GM03348 (cell line): ENCODE measurements at regions not wholly inside any gene's neighbourhood (a gene's known extent, or its start where the extent isn't known, plus 50 kb on each side); places are given as distances from the start of the nearest gene placed in this dataset.

Experiments used
- DNase-seq: peaks from one replicate; pipeline ENCODE4 v3.0.0; 2012; ENCODE audit warnings: low spot score

GRCh38 chr1:10848109-10848684 lies 51.8 kb upstream of the CASZ1 start:
- no peak for DNase-seq

- no peak for DNase-seq
Measured at GRCh38 chr1:10850026-10850425, 53.6 kb upstream of the CASZ1 start.

GRCh38 chr1:10851024-10852013 lies 54.9 kb upstream of the CASZ1 start:
- DNase-seq = no peak

DNA sequence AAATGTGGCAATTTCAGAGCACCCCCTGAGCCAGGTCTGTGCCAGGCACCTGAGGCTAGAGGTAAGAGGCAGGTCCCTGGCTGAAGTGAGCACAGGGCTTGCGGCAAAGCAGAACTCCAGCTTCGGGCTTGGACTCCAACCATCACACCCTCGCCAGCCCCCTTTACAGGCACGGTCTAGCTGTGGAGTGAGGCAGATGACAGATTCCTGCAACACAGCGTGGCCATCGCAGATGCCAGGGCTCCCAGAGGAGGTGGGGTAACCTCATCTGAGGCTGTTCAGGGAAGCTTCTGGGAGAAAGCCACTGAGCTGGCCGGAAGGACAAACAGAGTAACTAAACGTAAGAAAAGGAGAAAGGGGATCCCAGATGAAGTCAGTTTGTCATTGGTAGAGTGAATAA lies 55.6 kb upstream of the CASZ1 start:
- no peak for DNase-seq

GRCh38 chr1:10852486-10852885 lies 56.0 kb upstream of the CASZ1 start:
- DNase-seq = no peak

DNA sequence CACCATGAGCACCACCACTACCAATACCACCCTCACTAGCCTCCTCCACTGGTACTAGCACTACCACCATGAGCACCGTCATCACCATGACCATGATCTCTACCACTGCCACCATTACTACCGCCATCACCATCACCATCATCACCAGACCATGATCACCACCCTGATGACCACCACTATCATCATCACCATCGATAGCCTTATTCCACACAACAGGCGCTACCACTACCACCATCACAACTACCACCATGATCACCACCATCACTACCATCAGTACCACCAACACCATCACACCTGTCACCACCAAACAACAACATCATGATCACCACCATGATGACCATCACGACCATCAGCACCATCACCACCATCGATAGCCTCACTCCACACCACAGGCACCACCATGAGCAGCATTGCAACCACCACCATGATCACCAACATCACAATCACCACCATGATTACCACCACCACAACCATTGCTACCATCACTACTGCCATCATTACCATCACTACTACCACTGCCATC lies 56.6 kb upstream of the CASZ1 start:
- no peak for DNase-seq

DNA sequence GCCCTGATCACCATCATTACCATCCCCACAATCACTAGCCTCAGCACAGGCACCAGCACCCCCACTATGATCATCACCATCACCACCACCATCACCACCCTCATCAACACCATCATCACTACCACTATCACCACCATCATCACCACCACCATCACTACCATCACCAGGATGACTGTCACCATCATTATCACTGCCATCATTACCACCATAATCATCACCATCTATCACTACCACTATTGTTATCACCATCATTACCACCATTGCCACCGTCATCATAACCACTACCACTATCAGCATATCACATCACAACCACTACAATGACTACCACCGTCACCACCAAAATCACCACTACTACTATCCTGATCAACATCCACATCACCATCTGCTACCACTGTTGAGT lies 57.3 kb upstream of the CASZ1 start:
- no peak for DNase-seq

- no peak for DNase-seq
Measured at GRCh38 chr1:10854856-10855459, 58.5 kb upstream of the CASZ1 start.

- no peak for DNase-seq
Measured at GRCh38 chr1:10856176-10856683, 59.8 kb upstream of the CASZ1 start.

DNA sequence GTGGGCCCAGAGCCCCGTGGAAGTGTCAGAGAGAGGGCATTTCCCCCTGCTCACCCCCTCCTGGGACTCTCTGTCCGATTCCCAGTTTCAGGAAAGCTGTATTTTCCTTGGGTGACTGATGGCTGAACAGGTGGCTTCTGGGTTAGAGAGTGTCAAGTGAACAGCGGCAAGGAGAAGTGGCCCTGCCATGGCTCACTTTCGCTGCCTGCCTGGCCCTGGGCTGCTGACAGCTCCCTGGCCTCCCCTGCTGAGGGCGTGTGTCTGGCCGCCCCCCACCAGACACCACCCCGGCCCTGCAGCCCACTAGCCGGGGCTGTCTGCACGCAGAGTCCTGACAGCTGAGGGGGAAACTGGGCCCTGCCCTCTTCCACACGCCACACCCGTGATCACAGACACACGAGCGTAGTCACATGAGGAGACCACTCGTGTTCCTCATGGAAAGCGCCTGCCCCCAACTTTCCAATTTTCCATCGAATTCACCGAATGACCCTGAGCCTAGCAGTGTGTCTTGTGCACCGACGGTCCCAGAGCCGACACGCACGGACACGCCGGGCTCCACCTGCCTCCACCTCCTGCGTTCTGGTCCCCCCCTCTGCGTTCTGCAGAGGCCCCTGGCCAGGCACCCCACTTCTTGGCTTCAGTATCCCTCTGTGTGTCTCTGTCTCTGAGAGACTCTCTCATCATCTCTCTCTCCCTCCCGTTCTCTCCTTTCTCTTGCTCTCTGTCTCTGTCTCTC lies 60.6 kb upstream of the CASZ1 start:
- DNase-seq = no peak

DNA sequence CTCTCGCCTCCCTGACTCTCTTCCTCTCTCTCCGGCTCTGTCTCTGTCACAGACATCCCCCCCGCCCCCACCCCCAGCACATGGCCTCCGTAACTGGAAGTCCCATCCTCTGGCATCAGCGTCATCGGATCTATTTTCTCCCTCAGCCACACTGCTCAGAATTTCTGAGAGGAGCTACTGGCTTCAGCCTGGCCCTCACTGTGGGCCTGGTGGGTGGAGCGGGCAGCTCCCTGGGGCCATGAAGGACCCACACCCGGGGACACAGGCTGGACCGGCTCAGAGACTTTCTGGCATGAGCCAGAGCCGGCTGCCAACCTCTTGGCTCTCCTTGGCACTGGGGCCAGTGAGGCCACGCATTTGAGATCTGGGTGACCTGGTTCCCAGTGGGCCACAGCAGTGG lies 61.2 kb upstream of the CASZ1 start:
- DNase-seq = no peak

GRCh38 chr1:10860218-10860617 lies 63.8 kb upstream of the CASZ1 start:
- no peak for DNase-seq

- DNase-seq = no peak
Measured at GRCh38 chr1:10860682-10861081, 64.2 kb upstream of the CASZ1 start.

DNA sequence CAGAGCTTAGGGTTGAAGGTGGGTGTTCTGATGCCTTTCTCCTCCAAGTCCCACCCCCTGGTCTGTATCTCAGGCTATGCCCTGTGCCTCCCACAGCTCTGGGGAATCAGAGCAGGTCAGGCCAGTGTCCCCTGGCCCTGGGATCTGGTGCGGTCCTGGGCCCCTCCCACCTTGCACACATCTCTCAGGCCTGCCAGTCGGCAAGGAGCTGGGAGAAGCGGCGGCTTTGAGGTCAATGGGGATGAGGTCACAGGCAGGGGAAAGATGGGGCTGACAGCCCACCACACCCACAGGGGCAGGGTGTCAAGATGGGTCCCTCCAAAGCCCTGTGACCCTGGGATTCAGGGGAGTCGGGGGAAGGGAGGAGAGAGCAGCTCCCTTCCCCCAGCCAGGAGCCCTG lies 65.4 kb upstream of the CASZ1 start:
- DNase-seq = no peak

DNA sequence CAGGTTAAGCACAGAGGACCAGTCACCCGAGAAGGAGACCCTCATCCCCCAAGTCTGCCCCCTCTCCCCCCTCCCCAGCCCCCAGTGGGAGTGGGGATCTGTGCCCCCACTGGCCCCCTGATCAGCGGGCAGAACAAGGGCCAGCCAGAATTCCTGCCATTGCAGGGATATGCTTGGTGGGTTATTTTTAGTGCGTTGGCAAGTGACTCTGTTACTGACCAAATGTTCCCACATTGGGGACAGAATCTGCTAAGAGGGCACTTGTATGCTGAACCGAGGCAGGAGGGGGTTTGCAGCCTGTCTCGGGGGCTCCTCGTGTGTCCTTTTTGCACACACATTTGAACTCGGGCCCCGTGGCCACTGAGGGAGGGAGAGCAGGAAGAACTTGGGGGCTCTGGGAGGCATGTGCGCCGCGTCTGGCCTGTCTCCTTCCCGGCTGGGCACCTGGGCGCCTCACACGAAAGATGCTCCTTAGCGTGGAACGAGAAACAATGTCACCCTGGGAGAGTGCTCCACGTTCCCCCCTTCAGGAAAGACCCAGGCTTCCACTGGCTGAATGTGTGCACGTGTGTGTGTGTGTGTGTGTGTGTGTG lies 66.4 kb upstream of the CASZ1 start:
- no peak for DNase-seq

DNA sequence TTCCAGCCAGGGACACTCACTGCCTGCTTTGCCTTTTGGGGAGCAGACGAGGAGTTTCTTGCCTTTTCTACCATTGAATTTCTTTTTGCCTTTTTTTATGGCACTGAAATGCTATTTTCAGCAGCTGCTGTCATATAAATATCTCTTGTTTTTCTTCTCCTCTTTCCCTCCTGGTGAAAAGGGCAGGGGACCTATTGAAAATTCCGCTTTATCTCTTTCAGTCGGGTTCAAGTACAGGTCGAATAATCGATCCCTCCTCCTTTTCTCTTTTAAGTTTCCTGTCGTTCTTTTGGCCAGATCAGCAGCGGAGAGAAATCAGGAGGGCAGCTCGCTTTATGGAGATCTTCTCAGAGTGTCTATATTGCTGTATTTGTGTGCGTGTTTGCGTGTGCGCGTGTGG lies 67.4 kb upstream of the CASZ1 start:
- no peak for DNase-seq

DNA sequence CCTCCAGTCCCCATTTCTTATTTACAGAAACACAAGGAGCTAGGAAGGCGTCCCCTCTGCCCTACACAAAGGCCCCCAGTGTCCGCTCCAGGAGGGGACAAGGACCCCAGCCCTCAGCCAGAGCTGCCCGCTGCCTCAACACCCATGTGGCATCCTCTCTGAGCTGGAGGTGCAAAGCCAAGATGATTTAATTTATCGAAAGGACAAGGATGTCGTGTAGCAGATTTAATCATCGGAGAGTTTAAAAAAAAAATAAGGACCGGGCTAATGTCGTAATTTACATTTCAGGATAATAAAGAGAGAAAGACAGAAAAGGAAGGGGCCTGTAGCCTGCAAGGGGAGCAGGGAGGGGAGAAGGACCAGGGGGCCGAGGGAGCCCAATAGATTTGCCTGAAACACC lies 68.3 kb upstream of the CASZ1 start:
- DNase-seq = no peak

GRCh38 chr1:10865518-10866320 lies 69.3 kb upstream of the CASZ1 start:
- DNase-seq = no peak

DNA sequence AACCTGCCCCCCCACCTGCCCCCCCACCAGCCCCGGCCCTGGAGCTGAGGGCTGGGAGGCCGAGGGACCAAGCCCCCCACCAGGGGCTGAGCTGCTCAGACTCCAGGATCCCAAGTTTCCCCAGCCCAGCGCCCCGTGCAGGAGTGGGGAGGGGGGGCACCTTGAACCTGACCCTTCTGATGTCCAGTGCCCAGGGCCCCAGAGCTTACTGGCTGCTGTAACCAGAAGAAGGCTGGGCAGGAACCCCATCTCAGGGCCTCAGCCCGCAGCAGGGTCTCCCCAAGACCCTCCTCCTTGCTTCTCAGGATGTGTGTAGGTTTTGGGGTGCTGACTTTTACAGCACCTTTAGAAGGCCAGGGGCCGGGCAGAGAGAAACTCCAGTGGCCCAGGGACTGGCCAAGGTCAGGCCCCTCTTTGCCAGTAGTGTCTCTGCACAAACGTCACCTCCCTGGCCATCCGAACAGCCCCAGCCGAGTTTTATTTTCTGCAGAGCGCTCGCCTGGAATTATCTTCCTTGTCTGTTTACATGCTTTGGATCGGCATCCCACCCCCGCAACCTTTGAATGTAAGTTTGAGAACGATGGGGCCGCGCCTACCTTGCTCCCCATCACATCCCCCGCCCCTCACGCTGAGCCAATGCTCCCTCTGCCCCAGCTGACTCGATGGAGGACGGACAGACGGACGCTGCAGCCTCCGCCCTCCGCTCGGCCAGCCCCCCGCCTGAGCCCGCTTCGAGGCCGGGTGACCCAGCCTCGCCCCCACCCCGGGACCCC lies 70.1 kb upstream of the CASZ1 start:
- peak; percentile 46 for DNase-seq

GRCh38 chr1:10867138-10867721 lies 70.8 kb upstream of the CASZ1 start:
- peak; percentile 93 for DNase-seq
